C4-2B (cell line): ENCODE measurements at regions not wholly inside any gene's neighbourhood (a gene's known extent, or its start where the extent isn't known, plus 50 kb on each side); places are given as distances from the start of the nearest gene placed in this dataset.
"Not testable (repeated sequence)": the region's sequence is repeated elsewhere in the genome, so short reads cannot be mapped to it uniquely, and the experiment has no call there.

Experiments
- H3K27ac ChIP-seq: fragments of 450-650 bp; 2 replicates; pipeline ENCODE4 v1.5.1; 2017
- CTCF ChIP-seq: fragments of 450-650 bp; conservative IDR thresholded peaks from 2 replicates; pipeline ENCODE4 v1.5.1; 2017; ENCODE audit warnings: mild to moderate bottlenecking
- ZFX ChIP-seq: fragments of 450-650 bp; IDR thresholded peaks from 2 replicates; pipeline ENCODE4 v1.6.1; 2017

GRCh38 chr4:132101526-132101925, 1047.6 kb upstream of the PCDH10 start:
- H3K27ac ChIP-seq: no peak overlapping the region
- TF ChIP-seq CTCF (no peak), ZFX (no peak)

GRCh38 chr4:132108784-132109183, 1040.3 kb upstream of the PCDH10 start:
- no peak overlapping the region for H3K27ac ChIP-seq
- TF ChIP-seq CTCF (no peak), ZFX (no peak)

- TF ChIP-seq ZFX (no peak), CTCF (no peak)
- no peak overlapping the region for H3K27ac ChIP-seq
Observed at GRCh38 chr4:132114885-132115284, 1034.2 kb upstream of the PCDH10 start.

- H3K27ac ChIP-seq: not testable (repeated sequence)
Observed at GRCh38 chr4:132122741-132123140, 1026.4 kb upstream of the PCDH10 start.

GRCh38 chr4:132123870-132124623, 1025.0 kb upstream of the PCDH10 start:
- no peak for TF ChIP-seq ZFX
- no peak for TF ChIP-seq CTCF
- H3K27ac ChIP-seq: no peak overlapping the region

- TF ChIP-seq CTCF (no peak), ZFX (no peak)
- no peak overlapping the region for H3K27ac ChIP-seq
Observed at GRCh38 chr4:132124624-132124974, 1024.5 kb upstream of the PCDH10 start.

- TF ChIP-seq ZFX (no peak), CTCF (no peak)
Observed at GRCh38 chr4:132125131-132125530, 1024.0 kb upstream of the PCDH10 start.

GRCh38 chr4:132132433-132132832, 1016.7 kb upstream of the PCDH10 start:
- TF ChIP-seq ZFX: no peak
- no peak for TF ChIP-seq CTCF
- H3K27ac ChIP-seq: no peak overlapping the region

More at GRCh38 chr4:132125131-132125530, 1024.0 kb upstream of the PCDH10 start:
- H3K27ac ChIP-seq: no peak overlapping the region
